ENCODE measurements at regions not wholly inside any gene's neighbourhood (a gene's known extent, or its start where the extent isn't known, plus 50 kb on each side); places are given as distances from the start of the nearest gene placed in this dataset.
"Not testable (repeated sequence)": the region's sequence is repeated elsewhere in the genome, so short reads cannot be mapped to it uniquely, and the experiment has no call there.

- ATAC-seq = no peak
Observed at GRCh38 chr5:87115839-87116364, 151.8 kb upstream of the RASA1 start.

DNA sequence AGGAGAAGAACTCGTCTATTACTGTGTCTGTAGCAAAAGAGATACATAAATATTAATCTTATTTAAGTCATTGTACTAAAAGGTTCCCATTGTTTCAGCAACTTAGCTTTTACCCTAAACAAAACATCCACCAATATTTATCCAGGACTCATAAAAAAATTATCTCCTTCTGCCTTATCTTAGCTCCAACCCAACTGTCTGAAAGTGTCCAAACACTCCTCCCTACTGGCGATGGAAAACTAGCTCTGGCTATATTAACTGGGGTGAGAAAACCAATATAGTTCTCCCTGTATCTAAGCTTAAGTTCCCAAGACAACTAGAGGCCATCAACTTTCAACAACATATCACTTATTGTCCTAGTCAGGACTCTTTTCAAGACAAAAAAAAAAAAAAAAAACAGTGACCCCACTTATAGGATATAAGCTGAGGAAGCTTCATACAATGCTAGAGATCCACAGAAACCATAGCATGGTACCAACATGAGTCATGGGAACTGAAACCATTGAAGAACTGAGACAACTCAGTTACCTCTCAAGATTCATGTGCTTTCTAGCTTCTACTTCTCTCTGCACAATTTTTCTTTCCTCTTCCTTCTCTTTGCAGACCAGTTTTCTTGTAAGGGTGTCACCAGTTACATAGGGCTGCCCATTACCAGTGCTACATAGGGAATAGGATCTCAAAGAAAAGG is 150.7 kb upstream of the RASA1 start:
- peak; percentile 31 to 37 for ATAC-seq

GRCh38 chr5:87119588-87119987 is 148.1 kb upstream of the RASA1 start:
- no peak for ATAC-seq

GRCh38 chr5:87120518-87121303 is 147.0 kb upstream of the RASA1 start:
- ATAC-seq = peak; percentile 83 to 85

- ATAC-seq = peak; percentile 57 to 64
Observed at GRCh38 chr5:87121304-87122150, 146.2 kb upstream of the RASA1 start.

DNA sequence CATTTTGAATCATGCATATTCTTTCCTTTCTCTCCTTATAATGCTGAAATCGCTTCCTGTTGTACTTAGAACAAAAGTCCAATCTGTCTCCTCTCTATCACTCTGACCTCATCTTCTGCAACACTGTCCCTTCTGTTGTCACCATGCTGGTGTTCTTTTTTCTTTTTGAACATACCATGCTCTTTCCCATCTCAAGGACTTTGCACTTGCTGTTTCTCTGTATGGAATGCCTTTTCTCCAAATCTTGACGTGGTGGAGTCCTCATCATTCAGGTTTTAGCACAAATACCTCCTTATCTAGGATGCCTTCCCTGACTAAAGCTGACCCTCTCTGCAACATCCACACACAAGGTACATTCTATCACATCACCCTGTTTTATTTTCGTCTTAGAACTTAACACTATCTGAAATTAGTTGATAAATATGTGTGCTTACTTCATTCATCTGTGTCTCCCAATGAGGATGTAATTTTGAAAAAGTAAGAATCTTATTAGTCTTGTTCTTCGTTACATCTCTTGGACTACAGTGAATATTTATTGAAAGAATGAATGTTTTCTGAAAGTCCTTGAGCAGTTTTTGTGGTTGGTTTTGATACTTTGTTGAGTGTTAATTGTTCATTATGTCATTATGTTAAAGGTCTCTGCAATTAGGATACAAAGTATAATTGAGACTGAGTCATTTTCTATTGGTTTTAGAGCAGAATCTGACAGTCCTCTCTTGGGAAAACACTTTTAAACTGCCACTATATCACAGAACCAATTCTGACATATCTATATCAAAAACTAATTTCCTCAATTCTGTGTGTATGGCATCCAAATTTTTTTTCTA is 145.3 kb upstream of the RASA1 start:
- no peak for ATAC-seq

DNA sequence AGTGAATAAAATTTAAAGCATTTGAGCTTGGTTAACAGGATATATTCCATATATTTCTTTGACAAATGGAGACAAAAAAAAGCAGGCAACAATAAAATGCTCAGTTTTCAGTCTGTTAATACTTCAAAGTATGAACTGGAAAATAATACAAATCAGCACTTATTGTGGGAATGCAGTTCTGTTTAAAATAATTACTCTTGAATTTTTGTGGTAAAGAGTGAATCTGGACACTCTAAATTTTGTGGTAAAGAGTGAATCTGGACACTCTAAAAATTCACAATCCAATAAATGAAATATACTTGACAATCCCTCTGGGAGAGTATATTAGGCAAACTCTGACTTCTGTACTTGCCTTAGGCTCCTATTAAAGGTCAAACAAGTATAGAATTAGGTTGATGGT is 141.9 kb upstream of the RASA1 start:
- ATAC-seq = no peak

DNA sequence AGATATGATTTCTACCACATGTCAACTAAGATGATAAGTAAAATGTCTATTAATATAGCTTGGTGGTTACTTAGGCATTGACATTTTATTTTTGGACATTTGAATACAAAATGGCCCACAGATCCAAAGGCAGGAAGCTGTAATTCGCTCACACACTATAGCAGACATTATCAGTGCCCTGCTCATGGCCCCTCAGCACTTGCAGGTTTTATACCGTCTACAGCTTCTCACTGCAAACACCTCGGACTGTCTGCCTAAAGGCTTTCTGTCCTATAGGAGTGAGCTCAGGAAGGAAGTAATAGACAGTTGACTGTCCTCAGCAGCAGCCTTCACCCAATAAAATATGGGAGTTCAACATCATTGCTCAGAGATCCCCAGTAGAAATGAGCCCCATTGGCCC is 140.8 kb upstream of the RASA1 start:
- ATAC-seq = no peak

DNA sequence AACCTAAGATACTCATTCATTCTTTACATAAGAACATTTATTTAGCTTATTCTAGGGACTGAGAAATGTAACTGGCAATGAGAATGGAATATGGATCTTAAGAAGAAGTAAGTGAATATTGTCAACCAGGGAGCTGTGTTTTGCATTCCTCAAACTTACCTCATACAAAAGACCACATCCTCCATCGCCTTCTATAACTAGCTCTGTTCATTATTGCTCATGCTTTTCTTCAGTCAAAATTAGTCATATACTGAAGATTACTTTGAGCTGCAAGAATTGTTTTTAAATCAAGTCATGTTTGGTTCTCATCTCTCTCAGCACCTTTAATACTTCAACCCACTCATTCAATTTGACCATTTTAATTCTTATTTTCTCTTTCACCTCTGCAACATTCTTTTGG is 140.3 kb upstream of the RASA1 start:
- peak; percentile 92 to 95 for ATAC-seq

DNA sequence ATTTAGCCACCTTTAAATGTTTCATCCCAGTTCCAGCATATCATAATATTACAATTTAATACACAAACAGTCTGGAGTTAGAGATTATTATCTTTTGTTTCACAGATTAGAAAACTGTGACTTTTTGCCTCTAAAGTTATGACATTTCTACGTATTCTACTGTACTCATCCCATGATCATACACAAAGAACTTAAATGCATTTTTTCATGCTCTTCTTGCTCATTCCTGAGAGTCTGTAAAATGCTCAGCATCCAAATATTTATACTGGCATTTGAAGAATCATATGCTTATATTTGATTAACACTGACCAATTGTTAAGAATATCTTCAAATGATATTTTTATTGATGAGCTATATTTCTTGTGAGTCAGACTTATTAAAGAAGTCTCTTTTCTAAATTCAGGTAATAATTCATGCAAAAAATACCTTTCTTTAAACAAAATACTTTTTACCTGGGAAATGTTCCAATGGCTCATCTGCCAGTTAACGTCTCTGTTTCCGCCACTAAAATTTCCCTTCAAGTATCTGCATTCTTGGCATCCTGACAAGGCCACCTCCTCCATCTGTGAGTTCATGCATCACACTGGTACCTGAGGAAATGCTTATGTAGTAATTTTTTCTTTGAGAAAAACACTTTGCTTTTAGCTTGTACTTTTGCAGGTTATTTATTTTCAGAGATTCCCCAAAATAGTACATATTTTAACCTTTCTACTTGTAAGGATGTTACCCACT is 139.6 kb upstream of the RASA1 start:
- ATAC-seq = no peak

- no peak for ATAC-seq
Observed at GRCh38 chr5:87129046-87129445, 138.6 kb upstream of the RASA1 start.

DNA sequence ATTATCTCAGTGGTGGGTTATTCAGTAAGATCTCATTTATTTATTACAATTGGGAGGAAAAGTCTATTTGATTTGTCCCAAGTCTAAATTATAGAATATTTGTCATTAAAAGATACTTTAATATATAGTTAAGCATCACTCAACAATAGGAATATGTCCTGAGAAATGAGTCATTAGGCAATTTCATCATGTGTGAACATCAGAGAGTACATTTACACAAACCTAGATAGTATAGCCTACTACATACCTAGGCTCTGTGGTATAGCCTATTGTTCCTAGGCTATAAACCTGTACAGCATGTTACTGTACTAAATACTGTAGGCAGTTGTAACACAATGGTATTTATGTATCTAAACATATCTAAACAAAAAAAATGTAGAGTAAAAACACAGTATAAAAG is 135.0 kb upstream of the RASA1 start:
- ATAC-seq = no peak

DNA sequence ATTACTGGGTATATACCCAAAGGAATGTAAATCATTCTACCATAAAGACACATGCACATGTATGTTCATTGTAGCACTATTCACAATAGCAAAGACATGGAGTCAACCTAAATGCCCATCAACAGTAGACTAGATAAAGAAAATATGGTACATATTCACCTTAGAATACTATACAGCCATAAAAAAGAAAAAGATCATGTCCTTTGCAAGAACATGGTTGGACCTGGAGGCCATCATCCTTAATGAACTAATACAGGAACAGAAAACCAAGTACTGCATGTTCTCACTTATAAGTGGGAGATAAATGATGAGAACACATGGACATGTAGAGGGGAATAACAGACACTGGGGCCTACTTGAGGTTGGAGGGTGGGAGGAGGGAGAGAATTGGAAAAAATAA is 133.2 kb upstream of the RASA1 start:
- ATAC-seq = not testable (repeated sequence)

- ATAC-seq = no peak
Observed at GRCh38 chr5:87136096-87136495, 131.6 kb upstream of the RASA1 start.

GRCh38 chr5:87136733-87137132 is 130.9 kb upstream of the RASA1 start:
- no peak for ATAC-seq

- no peak for ATAC-seq
Observed at GRCh38 chr5:87137283-87137682, 130.4 kb upstream of the RASA1 start.

GRCh38 chr5:87138091-87138805 is 129.4 kb upstream of the RASA1 start:
- no peak for ATAC-seq

DNA sequence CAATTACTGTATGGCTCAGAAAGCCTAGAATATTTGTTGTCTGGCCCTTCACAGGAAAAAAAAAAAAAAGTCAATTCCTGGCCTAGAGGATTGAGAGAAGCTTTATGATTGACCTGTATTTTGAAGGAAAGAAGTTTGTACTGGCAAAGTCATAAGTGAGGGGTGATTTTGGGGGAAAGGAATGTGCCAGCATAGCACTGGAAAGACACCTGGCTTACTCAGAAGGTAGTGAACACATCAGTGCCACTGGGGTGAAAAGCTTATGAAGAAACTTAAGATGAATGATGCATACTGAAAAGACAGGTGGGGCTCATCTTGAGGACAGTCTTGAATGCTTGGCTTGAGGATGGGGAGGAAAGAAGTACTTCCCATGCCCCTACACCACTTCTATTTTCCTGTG is 127.9 kb upstream of the RASA1 start:
- ATAC-seq = no peak

GRCh38 chr5:87141544-87141943 is 126.1 kb upstream of the RASA1 start:
- ATAC-seq = no peak

DNA sequence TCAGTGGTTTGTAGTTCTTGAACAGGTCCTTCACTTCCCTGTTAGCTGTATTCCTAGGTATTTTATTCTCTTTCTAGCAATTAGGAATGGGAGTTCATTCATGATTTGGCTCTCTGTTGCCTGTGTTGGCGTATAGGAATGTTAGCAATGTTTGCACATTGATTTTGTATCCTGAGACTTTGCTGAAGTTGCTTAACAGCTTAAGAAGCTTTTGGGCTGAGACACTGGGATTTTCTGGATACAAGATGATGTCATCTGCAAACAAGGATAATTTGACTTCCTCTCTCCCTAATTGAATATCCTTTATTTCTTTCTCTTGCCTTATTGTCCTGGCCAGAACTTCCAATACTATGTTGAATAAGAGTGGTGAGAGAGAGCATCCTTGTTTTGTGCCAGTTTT is 121.8 kb upstream of the RASA1 start:
- not testable (repeated sequence) for ATAC-seq

DNA sequence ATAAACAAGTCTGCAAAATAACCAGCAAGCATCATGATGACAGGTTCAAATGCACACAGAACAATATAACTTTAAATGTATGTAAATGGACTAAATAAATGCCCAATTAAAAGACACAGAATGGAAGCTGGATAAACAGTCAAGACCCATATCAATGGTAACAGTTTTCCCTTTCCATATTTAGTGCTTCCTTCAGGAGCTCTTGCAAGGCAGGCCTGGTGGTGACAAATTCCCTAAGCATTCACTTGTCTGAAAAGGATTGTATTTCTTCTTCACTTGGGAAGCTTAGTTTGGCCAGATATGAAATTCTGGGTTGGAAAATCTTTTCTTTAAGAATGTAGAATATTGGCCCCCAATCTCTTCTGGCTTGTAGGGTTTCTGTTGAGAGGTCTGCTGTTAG is 120.2 kb upstream of the RASA1 start:
- ATAC-seq = no peak

Data from activated CD4-positive, CD25-positive, alpha-beta regulatory T cell treated with anti-CD3 and anti-CD28 coated beads, Interleukin-2, amount 50 U/mL, for 24 hours (primary cell).